HuH-7 (cell line): ENCODE measurements at regions not wholly inside any gene's neighbourhood (a gene's known extent, or its start where the extent isn't known, plus 50 kb on each side); places are given as distances from the start of the nearest gene placed in this dataset.

Experiments
- DNase-seq: peaks from one replicate; pipeline ENCODE4 v3.0.0; 2011; ENCODE audit warnings: low spot score

GRCh38 chr4:71156616-71157015 is 163.2 kb downstream of the DCK start:
- no peak for DNase-seq

GRCh38 chr4:71162386-71162785 is 168.9 kb downstream of the DCK start:
- no peak for DNase-seq

- DNase-seq, result no peak
Measured at GRCh38 chr4:71163317-71163716, 169.9 kb downstream of the DCK start.

GRCh38 chr4:71167083-71167482 is 171.7 kb upstream of the SLC4A4 start:
- no peak for DNase-seq

- DNase-seq, result no peak
Measured at GRCh38 chr4:71171592-71171991, 167.2 kb upstream of the SLC4A4 start.

GRCh38 chr4:71181332-71181731 is 157.5 kb upstream of the SLC4A4 start:
- DNase-seq, result no peak

GRCh38 chr4:71184195-71184781 is 154.5 kb upstream of the SLC4A4 start:
- peak; percentile 51 for DNase-seq

GRCh38 chr4:71185037-71185436 is 153.8 kb upstream of the SLC4A4 start:
- no peak for DNase-seq

- peak; percentile 45 for DNase-seq
Measured at GRCh38 chr4:71186257-71186565, 152.6 kb upstream of the SLC4A4 start.

- peak; percentile 23 for DNase-seq
Measured at GRCh38 chr4:71186566-71187403, 152.0 kb upstream of the SLC4A4 start.

- DNase-seq, result peak; percentile 26
Measured at GRCh38 chr4:71187404-71188155, 151.2 kb upstream of the SLC4A4 start.

- peak; percentile 26 for DNase-seq
Measured at GRCh38 chr4:71188156-71188640, 150.6 kb upstream of the SLC4A4 start.

GRCh38 chr4:71188951-71189350 is 149.9 kb upstream of the SLC4A4 start:
- DNase-seq, result no peak

- DNase-seq, result no peak
Measured at GRCh38 chr4:71189471-71189870, 149.3 kb upstream of the SLC4A4 start.

GRCh38 chr4:71194454-71194853 is 144.4 kb upstream of the SLC4A4 start:
- no peak for DNase-seq

- DNase-seq, result no peak
Measured at GRCh38 chr4:71195924-71196323, 142.9 kb upstream of the SLC4A4 start.

- DNase-seq, result no peak
Measured at GRCh38 chr4:71198958-71199357, 139.9 kb upstream of the SLC4A4 start.

- DNase-seq, result no peak
Measured at GRCh38 chr4:71201057-71201456, 137.8 kb upstream of the SLC4A4 start.

GRCh38 chr4:71201817-71202576 is 136.8 kb upstream of the SLC4A4 start:
- DNase-seq, result no peak

GRCh38 chr4:71202705-71203104 is 136.1 kb upstream of the SLC4A4 start:
- no peak for DNase-seq

GRCh38 chr4:71204056-71204455 is 134.8 kb upstream of the SLC4A4 start:
- no peak for DNase-seq

- DNase-seq, result no peak
Measured at GRCh38 chr4:71206763-71207162, 132.1 kb upstream of the SLC4A4 start.
